Dendritic cell treated with granulocyte-macrophage colony-stimulating factor and Interleukin-4, amounts not matched to agents 40 ng/mL and 50 ng/mL, for 4 days (primary cell): ENCODE measurements at regions not wholly inside any gene's neighbourhood (a gene's known extent, or its start where the extent isn't known, plus 50 kb on each side); places are given as distances from the start of the nearest gene placed in this dataset.

Experiments used
- H3K27ac Mint-ChIP-seq: one replicate; pipeline ENCODE4 v1.8.0; 2022; ENCODE audit warnings: mild to moderate bottlenecking, mixed read lengths
- H3K27me3 Mint-ChIP-seq: one replicate; pipeline ENCODE4 v1.8.0; 2022; ENCODE audit warnings: mild to moderate bottlenecking, mixed read lengths
- H3K36me3 Mint-ChIP-seq: one replicate; pipeline ENCODE4 v1.8.0; 2022; ENCODE audit warnings: low read depth, mixed read lengths
- H3K4me1 Mint-ChIP-seq: one replicate; pipeline ENCODE4 v1.8.0; 2022; ENCODE audit warnings: low read depth, mixed read lengths
- H3K4me3 Mint-ChIP-seq: one replicate; pipeline ENCODE4 v1.8.0; 2022; ENCODE audit warnings: mild to moderate bottlenecking, moderate library complexity, mixed read lengths
- H3K9me3 Mint-ChIP-seq: one replicate; pipeline ENCODE4 v1.8.0; 2022; ENCODE audit warnings: mixed read lengths
- intact Hi-C: fragments of 100-400 bp; cut with micrococcal nuclease; formaldehyde crosslinking; loops from one replicate; pipeline ENCODE4 v1.15.0; 2022

DNA sequence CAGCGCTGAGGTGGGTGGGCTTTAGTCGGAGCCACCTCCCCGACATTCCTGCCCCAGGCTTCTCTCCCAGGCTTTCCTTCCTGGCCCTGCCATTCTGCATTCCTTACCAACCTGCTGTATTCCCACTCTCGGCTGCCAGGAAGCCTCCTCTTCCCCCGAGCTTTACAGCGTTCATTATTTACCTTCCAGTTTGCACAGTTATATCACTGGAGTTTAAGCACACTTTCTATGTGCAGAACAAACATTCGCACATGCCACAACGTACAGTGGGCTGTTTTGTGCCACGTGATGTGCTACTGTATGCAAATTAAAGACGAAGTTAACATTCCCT, 246.3 kb downstream of the SOX11 start:
- peaks cover 25% of the 10 kb centered on the region for H3K9me3 Mint-ChIP-seq
- H3K4me3 Mint-ChIP-seq = no peak overlapping the region
- intact Hi-C loops = no loop called here
- no peak overlapping the region for H3K27ac Mint-ChIP-seq
- no peaks in the 10 kb centered on the region for H3K4me1 Mint-ChIP-seq
- no peaks in the 10 kb centered on the region for H3K27me3 Mint-ChIP-seq
- no peaks in the 10 kb centered on the region for H3K36me3 Mint-ChIP-seq

DNA sequence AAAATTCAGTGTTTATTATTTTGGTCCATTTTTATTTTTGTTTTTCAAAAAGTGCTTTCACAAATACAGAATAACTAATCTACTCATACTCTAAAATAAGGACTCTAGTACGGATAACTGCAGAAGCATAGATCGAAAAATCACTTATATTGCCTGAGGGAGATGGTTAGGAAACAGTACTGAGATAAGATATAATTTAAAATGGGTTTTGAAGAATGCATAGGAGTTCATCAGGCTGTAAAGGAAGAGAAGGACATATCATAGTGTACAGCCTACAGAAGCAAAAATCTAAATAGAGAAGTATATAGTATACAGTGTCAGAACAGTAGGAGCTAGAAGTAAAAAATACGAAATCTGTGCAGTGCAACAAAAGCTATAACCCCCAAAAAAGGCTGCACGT, 247.4 kb downstream of the SOX11 start:
- H3K9me3 Mint-ChIP-seq = peaks cover 16% of the 10 kb centered on the region
- H3K4me3 Mint-ChIP-seq = no peak overlapping the region
- H3K27me3 Mint-ChIP-seq = no peaks in the 10 kb centered on the region
- H3K27ac Mint-ChIP-seq = no peak overlapping the region
- H3K36me3 Mint-ChIP-seq = no peaks in the 10 kb centered on the region
- intact Hi-C loops = no loop called here
- H3K4me1 Mint-ChIP-seq = no peaks in the 10 kb centered on the region

DNA sequence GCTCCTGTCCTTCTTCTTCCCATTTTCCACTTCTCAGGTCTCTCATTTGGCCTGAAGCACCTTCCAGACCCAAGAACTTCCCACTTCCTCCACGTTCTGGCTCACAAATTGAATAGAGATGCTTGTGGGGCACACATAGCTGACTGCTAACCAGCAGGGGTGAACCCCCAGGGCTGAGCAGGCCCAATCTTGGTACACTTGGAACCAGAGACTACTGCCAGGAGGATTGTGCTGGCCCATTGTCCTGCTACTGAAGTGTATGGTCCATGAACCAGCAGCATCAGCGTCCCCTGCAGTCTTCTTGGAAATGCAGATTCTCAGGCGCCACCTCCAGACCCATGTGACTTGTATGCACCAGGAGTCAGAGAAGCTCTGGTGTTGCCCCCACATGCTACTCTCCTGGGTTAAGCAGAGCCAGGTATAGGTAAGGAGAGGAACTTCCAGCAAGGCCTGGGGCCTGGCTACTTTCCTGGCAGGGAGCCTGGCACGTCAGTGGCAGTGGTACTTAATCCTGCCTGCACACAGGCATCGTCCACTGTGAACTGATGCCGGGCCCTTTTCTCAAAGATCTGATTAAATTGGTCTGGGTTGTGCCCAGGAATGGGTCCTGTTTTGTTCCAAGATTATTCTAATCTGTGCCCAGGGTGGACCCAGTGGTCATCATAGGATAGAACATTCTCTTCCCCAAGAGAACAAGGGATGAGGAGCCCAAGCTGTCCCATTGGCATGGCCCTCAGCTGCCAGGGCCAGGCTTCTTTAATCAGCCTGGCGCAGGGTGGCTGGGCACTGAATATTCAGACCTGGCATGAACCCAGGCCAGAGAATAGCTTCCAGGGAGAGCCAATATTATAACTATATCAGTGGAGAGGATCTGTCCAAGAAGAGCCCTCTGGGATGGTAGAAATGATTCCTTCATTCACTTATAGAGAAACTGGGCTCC, 248.7 kb downstream of the SOX11 start:
- peaks cover 10% of the 10 kb centered on the region for H3K9me3 Mint-ChIP-seq

GRCh38 chr2:5942204-5942603, 250.0 kb downstream of the SOX11 start:
- intact Hi-C loops = no loop called here
- Mint-ChIP-seq H3K27me3 (no peaks in the 10 kb centered on the region), H3K36me3 (no peaks in the 10 kb centered on the region), H3K27ac (no peak overlapping the region), H3K4me3 (no peak overlapping the region), H3K4me1 (no peaks in the 10 kb centered on the region), H3K9me3 (peaks cover 2% of the 10 kb centered on the region)

More for the DNA sequence above, 248.7 kb downstream of the SOX11 start:
- Mint-ChIP-seq H3K4me3 (no peak overlapping the region), H3K27me3 (no peaks in the 10 kb centered on the region), H3K4me1 (no peaks in the 10 kb centered on the region), H3K36me3 (no peaks in the 10 kb centered on the region), H3K27ac (no peak overlapping the region)
- intact Hi-C loops = no loop called here

DNA sequence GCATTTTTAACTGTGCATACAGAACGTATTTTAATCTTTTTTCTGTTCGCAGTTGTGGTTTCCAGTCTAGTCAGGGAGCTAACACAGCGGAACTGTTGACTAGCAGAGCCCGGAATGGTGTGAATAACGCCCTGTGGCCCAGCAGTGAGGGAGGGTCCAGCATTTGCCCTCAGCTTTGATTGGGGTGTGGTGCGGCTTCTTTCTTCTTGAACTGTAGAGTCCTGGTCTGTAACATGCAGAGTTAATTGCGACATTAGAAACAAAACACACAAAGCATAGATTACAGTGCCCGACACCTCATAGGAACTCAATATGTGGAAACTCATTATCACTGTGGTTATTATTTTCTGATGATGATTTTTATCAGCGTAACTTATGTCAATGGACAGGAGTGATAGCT, 253.6 kb downstream of the SOX11 start:
- intact Hi-C loops = no loop called here
- Mint-ChIP-seq H3K4me3 (no peak overlapping the region), H3K27ac (no peak overlapping the region), H3K36me3 (no peaks in the 10 kb centered on the region), H3K4me1 (no peaks in the 10 kb centered on the region), H3K27me3 (no peaks in the 10 kb centered on the region), H3K9me3 (peaks cover 12% of the 10 kb centered on the region)

- Mint-ChIP-seq H3K27me3 (no peaks in the 10 kb centered on the region), H3K4me1 (no peaks in the 10 kb centered on the region), H3K36me3 (no peaks in the 10 kb centered on the region), H3K4me3 (no peak overlapping the region), H3K9me3 (peaks cover 12% of the 10 kb centered on the region), H3K27ac (no peak overlapping the region)
- intact Hi-C loops = no loop called here
These were observed 254.3 kb downstream of the SOX11 start for GRCh38 chr2:5946225-5947115.

DNA sequence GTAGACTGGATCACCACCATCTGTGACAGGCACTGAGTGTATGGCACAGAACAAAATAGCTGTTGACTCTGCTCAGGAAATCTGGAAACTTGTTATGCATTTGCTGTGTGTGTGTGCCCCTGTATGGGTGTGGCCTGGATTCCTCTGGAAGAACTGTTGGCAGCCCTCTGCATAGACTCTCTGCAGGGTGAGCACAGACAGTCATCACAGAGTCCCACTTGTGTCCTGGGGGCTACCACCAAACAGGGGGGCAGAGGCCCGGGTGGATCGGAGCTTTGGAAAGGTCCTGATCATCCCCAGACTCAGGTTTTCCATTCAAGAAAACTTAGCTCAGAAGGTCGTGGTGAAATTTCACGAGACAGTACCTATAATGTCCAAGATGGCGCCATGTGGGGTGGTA, 258.6 kb downstream of the SOX11 start:
- Mint-ChIP-seq H3K27ac (no peak overlapping the region), H3K27me3 (no peaks in the 10 kb centered on the region), H3K36me3 (no peaks in the 10 kb centered on the region), H3K4me3 (no peak overlapping the region), H3K9me3 (peaks cover 20% of the 10 kb centered on the region), H3K4me1 (no peaks in the 10 kb centered on the region)
- intact Hi-C loops = no loop called here

- Mint-ChIP-seq H3K4me1 (no peaks in the 10 kb centered on the region), H3K27ac (no peak overlapping the region), H3K4me3 (no peak overlapping the region), H3K9me3 (peaks cover 20% of the 10 kb centered on the region), H3K27me3 (no peaks in the 10 kb centered on the region), H3K36me3 (no peaks in the 10 kb centered on the region)
- intact Hi-C loops = no loop called here
These were observed 259.3 kb downstream of the SOX11 start for GRCh38 chr2:5951471-5951870.

- no peak overlapping the region for H3K4me3 Mint-ChIP-seq
- H3K9me3 Mint-ChIP-seq = peaks cover 20% of the 10 kb centered on the region
- H3K27me3 Mint-ChIP-seq = no peaks in the 10 kb centered on the region
- intact Hi-C loops = no loop called here
- H3K27ac Mint-ChIP-seq = no peak overlapping the region
- H3K36me3 Mint-ChIP-seq = no peaks in the 10 kb centered on the region
- H3K4me1 Mint-ChIP-seq = no peaks in the 10 kb centered on the region
These were observed 261.3 kb downstream of the SOX11 start for GRCh38 chr2:5953525-5953924.

DNA sequence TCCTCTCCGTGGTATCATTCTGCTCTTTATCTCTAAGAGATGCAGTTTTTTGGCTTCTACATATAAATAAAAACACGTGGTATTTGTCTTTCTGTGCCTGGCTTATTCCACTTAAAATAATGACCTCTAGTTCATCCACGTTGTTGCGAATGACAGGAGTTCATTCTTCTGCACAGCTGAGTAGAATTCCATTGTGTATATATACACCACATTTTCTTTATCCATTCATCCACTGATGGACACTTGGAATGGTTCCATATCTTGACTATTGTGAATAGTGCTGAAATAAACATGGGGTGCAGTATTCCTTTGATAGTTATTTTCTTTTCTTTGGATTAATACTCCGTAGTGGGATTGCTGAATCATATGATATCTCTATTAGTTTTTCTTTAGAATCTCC, 262.3 kb downstream of the SOX11 start:
- intact Hi-C loops = no loop called here
- no peaks in the 10 kb centered on the region for H3K27me3 Mint-ChIP-seq

GRCh38 chr2:5955921-5956320, 263.7 kb downstream of the SOX11 start:
- Mint-ChIP-seq H3K27me3 (no peaks in the 10 kb centered on the region), H3K9me3 (peaks cover 8% of the 10 kb centered on the region), H3K4me1 (no peaks in the 10 kb centered on the region), H3K27ac (no peak overlapping the region), H3K36me3 (no peaks in the 10 kb centered on the region), H3K4me3 (no peak overlapping the region)
- intact Hi-C loops = no loop called here

More for the DNA sequence above, 262.3 kb downstream of the SOX11 start:
- Mint-ChIP-seq H3K27ac (no peak overlapping the region), H3K36me3 (no peaks in the 10 kb centered on the region), H3K9me3 (peaks cover 14% of the 10 kb centered on the region), H3K4me1 (no peaks in the 10 kb centered on the region), H3K4me3 (no peak overlapping the region)

DNA sequence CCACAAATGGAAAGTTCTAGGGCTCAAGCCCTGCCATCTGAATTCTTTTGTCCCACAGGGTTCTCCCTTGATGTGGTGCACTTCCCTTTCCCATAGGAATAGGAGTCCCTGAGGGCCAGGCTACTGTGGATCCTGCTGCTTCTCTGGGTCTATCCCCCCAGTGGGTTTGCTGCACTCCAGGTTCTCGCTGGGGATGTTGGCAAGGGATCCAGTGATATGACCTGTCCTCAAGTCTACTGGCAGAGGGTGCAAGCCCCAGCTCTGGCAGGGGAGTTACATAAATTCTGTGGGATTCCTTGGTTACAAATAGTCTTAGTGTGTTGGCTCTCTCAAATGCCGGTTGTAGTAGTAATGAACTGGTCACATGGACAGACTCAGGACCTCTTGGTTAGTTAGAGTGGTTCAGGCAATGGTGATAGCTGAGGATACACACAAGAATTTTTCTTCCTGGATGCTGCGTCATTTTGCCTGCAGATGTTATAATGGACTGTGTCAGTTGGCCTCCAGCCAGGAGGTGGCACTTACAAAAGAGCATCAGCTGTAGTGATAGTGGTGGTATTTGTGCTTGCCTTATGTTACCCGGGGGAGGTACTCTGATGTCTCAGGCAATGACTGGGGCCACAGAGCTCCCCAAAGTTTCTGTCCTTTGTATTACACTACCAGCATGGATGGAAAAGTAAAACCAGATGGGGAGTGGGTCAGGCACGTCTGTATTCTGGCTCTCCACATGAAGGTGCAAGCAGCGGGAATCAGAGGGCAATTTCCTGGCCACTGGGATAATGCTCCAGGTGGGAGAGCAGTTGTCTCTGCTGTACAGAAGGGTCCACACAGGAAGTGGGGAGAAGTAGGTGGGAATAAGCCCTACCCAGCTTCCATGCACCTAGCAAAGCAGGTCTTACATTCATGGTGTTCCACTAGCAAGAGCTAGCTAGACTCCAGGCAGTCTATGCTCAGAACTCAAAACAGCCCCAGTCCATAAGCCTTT, 267.9 kb downstream of the SOX11 start:
- no peaks in the 10 kb centered on the region for H3K27me3 Mint-ChIP-seq
- H3K36me3 Mint-ChIP-seq = no peaks in the 10 kb centered on the region
- intact Hi-C loops = no loop called here
- H3K27ac Mint-ChIP-seq = no peak overlapping the region
- no peaks in the 10 kb centered on the region for H3K4me1 Mint-ChIP-seq
- H3K9me3 Mint-ChIP-seq = no peaks in the 10 kb centered on the region
- H3K4me3 Mint-ChIP-seq = no peak overlapping the region

- no peak overlapping the region for H3K27ac Mint-ChIP-seq
- H3K4me1 Mint-ChIP-seq = no peaks in the 10 kb centered on the region
- intact Hi-C loops = no loop called here
- H3K4me3 Mint-ChIP-seq = no peak overlapping the region
- no peaks in the 10 kb centered on the region for H3K36me3 Mint-ChIP-seq
- H3K27me3 Mint-ChIP-seq = no peaks in the 10 kb centered on the region
- H3K9me3 Mint-ChIP-seq = peaks cover 21% of the 10 kb centered on the region
These were observed 275.3 kb downstream of the SOX11 start for GRCh38 chr2:5967506-5967905.
